Bronchial epithelial cell (primary cell): ENCODE measurements at regions not wholly inside any gene's neighbourhood (a gene's known extent, or its start where the extent isn't known, plus 50 kb on each side); places are given as distances from the start of the nearest gene placed in this dataset.

Experiments used
- DNase-seq: peaks from one replicate; pipeline ENCODE4 v3.0.0-alpha.2; 2010; ENCODE audit warnings: low read depth
- FAIRE-seq: peaks from 2 replicates; lab custom pipeline; 2011; peaks lifted over from hg19 to GRCh38; lab: Jason Lieb, UNC
- H3K27me3 ChIP-seq: 2 replicates; pipeline ENCODE4 v1.5.1; 2011; ENCODE audit warnings: low read length; ENCODE audit not compliant: control insufficient read depth, insufficient read depth
- H3K36me3 ChIP-seq: 2 replicates; pipeline ENCODE4 v1.5.1; 2011; ENCODE audit warnings: low read length; ENCODE audit not compliant: control insufficient read depth, insufficient read depth
- H3K4me3 ChIP-seq: 2 replicates; pipeline ENCODE4 v1.5.1; 2011; ENCODE audit warnings: mild to moderate bottlenecking, low read depth, low read length, control low read depth
- CTCF ChIP-seq: IDR thresholded peaks from 2 replicates; pipeline ENCODE4 v1.5.1; 2011; ENCODE audit warnings: mild to moderate bottlenecking, moderate library complexity, low read length, control low read depth, inconsistent platforms; ENCODE audit not compliant: insufficient read depth, severe bottlenecking

- FAIRE-seq (no peak), DNase-seq (no peak)
- Histone ChIP-seq H3K4me3 (no peak overlapping the region), H3K36me3 (no peaks in the 10 kb centered on the region), H3K27me3 (no peaks in the 10 kb centered on the region)
- TF ChIP-seq CTCF: no peak
Measured at GRCh38 chr16:72620853-72621252, 427.1 kb downstream of the ZFHX3 start.

- Histone ChIP-seq H3K27me3 (no peaks in the 10 kb centered on the region), H3K36me3 (no peaks in the 10 kb centered on the region), H3K4me3 (no peak overlapping the region)
- DNase-seq: no peak
- no peak for FAIRE-seq
- TF ChIP-seq CTCF: no peak
Measured at GRCh38 chr16:72620348-72620747, 427.6 kb downstream of the ZFHX3 start.

- TF ChIP-seq CTCF: no peak
- H3K36me3 ChIP-seq: no peaks in the 10 kb centered on the region
- no peak for FAIRE-seq
- H3K4me3 ChIP-seq: no peak overlapping the region
- no peaks in the 10 kb centered on the region for H3K27me3 ChIP-seq
- DNase-seq: no peak
Measured at GRCh38 chr16:72615856-72616255, 432.1 kb downstream of the ZFHX3 start.

GRCh38 chr16:72612718-72613117 is 435.2 kb downstream of the ZFHX3 start:
- Histone ChIP-seq H3K27me3 (no peaks in the 10 kb centered on the region), H3K4me3 (no peak overlapping the region), H3K36me3 (no peaks in the 10 kb centered on the region)
- no peak for DNase-seq
- TF ChIP-seq CTCF: no peak
- FAIRE-seq: no peak

GRCh38 chr16:72612256-72612655 is 435.7 kb downstream of the ZFHX3 start:
- Histone ChIP-seq H3K4me3 (no peak overlapping the region), H3K27me3 (no peaks in the 10 kb centered on the region), H3K36me3 (no peaks in the 10 kb centered on the region)
- TF ChIP-seq CTCF: no peak
- no peak for FAIRE-seq
- no peak for DNase-seq

GRCh38 chr16:72609933-72610332 is 438.0 kb upstream of the PMFBP1 start:
- Histone ChIP-seq H3K4me3 (no peak overlapping the region), H3K27me3 (no peaks in the 10 kb centered on the region), H3K36me3 (no peaks in the 10 kb centered on the region)
- DNase-seq: no peak
- no peak for FAIRE-seq
- TF ChIP-seq CTCF: no peak
